Bronchial epithelial cell (primary cell): ENCODE measurements at regions not wholly inside any gene's neighbourhood (a gene's known extent, or its start where the extent isn't known, plus 50 kb on each side); places are given as distances from the start of the nearest gene placed in this dataset.

Experiments used
- DNase-seq: peaks from one replicate; pipeline ENCODE4 v3.0.0-alpha.2; 2010; ENCODE audit warnings: low read depth
- FAIRE-seq: peaks from 2 replicates; lab custom pipeline; 2011; peaks lifted over from hg19 to GRCh38; lab: Jason Lieb, UNC
- H3K27me3 ChIP-seq: 2 replicates; pipeline ENCODE4 v1.5.1; 2011; ENCODE audit warnings: low read length; ENCODE audit not compliant: control insufficient read depth, insufficient read depth
- H3K36me3 ChIP-seq: 2 replicates; pipeline ENCODE4 v1.5.1; 2011; ENCODE audit warnings: low read length; ENCODE audit not compliant: control insufficient read depth, insufficient read depth
- H3K4me3 ChIP-seq: 2 replicates; pipeline ENCODE4 v1.5.1; 2011; ENCODE audit warnings: mild to moderate bottlenecking, low read depth, low read length, control low read depth
- TF ChIP-seq, protein P1 (sequence below): IDR thresholded peaks from 2 replicates; pipeline ENCODE4 v1.5.1; 2011; ENCODE audit warnings: mild to moderate bottlenecking, moderate library complexity, low read length, control low read depth, inconsistent platforms; ENCODE audit not compliant: insufficient read depth, severe bottlenecking

DNA sequence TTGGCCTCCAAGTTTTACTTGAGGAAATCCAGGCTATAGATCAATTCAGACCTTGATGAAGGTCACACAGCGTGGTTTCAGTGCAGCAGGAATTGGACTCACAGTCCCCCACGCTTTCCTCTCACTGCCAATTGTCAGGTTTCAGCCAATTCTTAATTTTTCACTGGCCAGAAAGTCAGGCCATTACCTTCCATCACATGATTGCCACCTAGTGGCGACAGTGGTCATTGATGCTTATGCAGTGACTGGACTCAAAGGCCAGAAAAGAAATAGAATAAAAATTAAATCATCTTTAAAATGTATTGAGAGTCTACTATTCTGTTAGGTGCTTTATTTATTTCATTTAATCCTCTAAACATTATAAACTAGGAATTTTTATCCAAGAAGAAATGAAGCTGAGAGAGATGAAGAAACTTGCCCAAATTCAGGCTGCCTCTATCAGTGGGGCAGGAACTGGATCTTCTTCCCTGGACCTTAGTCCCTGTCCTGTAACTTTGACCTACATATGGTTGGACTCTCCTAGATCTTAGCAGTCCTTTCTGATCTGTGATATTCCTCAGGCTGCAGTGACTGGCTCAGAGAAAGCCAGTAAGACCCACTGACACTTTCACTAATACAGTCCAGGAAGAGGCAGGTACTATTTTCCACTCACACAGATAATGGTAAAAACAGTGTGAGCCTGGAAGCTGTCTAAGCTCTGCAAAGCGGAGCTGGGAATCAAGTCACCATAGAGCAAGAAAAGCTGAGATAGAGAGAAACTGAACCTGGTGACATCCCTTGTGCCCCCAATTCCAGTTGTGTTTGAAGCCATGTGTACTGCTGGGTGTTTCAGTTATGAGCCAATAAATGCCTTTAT is 133.3 kb downstream of the ELOVL4 start:
- TF ChIP-seq, protein P1, sequence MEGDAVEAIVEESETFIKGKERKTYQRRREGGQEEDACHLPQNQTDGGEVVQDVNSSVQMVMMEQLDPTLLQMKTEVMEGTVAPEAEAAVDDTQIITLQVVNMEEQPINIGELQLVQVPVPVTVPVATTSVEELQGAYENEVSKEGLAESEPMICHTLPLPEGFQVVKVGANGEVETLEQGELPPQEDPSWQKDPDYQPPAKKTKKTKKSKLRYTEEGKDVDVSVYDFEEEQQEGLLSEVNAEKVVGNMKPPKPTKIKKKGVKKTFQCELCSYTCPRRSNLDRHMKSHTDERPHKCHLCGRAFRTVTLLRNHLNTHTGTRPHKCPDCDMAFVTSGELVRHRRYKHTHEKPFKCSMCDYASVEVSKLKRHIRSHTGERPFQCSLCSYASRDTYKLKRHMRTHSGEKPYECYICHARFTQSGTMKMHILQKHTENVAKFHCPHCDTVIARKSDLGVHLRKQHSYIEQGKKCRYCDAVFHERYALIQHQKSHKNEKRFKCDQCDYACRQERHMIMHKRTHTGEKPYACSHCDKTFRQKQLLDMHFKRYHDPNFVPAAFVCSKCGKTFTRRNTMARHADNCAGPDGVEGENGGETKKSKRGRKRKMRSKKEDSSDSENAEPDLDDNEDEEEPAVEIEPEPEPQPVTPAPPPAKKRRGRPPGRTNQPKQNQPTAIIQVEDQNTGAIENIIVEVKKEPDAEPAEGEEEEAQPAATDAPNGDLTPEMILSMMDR: peak; percentile 72
- Histone ChIP-seq H3K4me3 (no peak overlapping the region), H3K36me3 (no peaks in the 10 kb centered on the region), H3K27me3 (no peaks in the 10 kb centered on the region)
- DNase-seq (peak; percentile 61), FAIRE-seq (no peak)

DNA sequence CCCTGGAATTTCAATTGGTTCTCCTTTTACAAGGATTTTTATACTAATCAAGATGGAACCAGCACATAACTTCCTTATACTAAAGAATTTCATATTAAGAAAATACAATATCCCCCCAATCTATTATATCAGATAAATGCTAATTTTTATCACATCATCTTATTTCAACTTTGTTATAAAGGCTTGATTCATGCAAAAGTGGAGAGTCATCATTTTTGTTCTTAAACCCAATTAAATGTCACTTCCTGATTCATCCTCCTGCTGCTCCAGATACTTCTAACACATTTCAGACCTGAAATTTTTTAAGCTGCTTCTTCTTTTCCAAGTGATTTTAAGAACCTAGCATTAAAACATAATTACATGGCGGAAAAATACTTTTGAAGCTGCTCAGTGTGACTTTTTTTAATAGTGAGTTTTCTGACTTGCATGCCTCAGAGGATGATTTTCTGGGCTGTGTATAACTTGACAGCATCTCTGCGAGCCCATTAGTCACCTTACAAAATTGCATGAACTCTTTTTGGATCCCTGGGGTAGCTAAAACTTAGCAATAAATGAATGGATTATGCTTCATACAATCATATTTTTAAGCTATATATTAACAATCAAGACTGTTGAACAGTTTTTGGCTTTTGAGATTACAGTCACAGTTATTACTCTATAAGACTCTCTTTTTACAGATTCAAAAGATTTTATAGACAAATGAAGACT is 134.1 kb downstream of the ELOVL4 start:
- no peaks in the 10 kb centered on the region for H3K36me3 ChIP-seq
- TF ChIP-seq, protein P1: no peak
- DNase-seq (no peak), FAIRE-seq (no peak)
- no peak overlapping the region for H3K4me3 ChIP-seq
- no peaks in the 10 kb centered on the region for H3K27me3 ChIP-seq

DNA sequence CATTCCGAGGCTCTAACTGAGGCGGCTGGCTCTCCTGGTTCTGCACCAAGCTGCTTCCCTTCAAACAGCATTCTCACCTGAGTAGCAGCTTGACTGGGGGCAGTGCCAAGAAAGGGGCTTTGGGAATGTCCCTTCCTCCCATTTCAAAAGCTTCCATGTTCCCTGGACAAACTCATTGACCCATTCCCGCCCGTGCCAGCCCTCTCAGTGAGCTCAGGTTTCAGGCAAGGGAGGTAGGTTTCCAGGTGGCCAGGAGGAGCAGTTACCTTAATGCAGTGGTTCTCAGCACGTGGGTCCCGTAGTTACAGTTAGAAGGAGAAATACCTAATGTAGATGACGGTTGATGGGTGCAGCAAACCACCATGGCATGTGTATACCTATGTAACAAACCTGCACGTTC is 135.2 kb downstream of the ELOVL4 start:
- Histone ChIP-seq H3K27me3 (no peaks in the 10 kb centered on the region), H3K4me3 (no peak overlapping the region), H3K36me3 (no peaks in the 10 kb centered on the region)
- TF ChIP-seq, protein P1: no peak
- DNase-seq (no peak), FAIRE-seq (no peak)

DNA sequence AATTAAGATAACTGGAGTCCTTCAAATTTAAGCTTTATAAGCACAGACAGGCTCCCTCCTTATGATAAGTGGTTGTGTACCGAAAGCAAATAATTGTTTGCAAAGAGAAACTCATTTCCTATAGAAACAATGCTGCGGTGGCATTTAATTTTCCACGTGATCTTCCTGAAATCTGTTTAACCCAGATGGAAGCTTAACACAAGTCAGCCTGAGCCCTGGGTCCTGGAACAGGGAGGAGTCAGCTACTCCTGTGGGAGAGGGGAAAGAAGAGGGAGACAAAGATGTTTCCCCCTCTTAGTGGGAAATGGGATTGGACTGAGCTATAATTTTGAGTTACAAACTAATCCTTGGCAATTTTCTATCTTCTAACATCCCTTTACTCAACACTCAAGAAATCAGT is 136.5 kb downstream of the ELOVL4 start:
- no peaks in the 10 kb centered on the region for H3K36me3 ChIP-seq
- no peaks in the 10 kb centered on the region for H3K27me3 ChIP-seq
- DNase-seq (no peak), FAIRE-seq (no peak)
- TF ChIP-seq, protein P1: no peak
- no peak overlapping the region for H3K4me3 ChIP-seq

DNA sequence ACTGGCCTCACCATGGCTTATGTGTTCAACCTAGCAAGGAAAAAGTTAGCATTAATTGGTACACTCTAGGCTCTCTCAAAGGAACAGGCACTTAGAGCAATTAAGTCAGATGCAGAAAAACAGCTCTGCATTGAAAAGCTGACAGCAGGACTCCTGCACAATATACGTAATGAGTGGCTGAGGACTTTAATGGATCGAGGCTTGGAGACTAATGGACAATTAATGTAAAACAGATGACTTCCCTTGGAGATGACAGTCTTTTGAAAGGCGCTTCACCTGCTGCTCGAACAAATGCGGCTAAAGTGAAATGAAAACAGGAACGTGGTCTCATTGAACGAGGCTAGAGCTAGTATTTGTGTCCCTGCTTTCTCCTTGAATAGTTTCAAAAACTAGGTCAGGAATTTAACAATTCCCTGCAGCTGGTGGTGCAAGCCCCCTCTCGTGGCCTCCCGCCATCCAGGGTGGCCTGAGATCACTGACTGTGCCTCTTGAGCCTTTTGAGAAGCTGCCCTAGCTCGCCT is 137.1 kb downstream of the ELOVL4 start:
- Histone ChIP-seq H3K36me3 (no peaks in the 10 kb centered on the region), H3K4me3 (no peak overlapping the region), H3K27me3 (no peaks in the 10 kb centered on the region)
- TF ChIP-seq, protein P1: no peak
- FAIRE-seq: peak; percentile 77
- DNase-seq: no peak
